CD14-positive monocyte (primary cell): ENCODE measurements at regions not wholly inside any gene's neighbourhood (a gene's known extent, or its start where the extent isn't known, plus 50 kb on each side); places are given as distances from the start of the nearest gene placed in this dataset.

Source experiments
- DNase-seq, 3 donors: peaks; one replicate each; pipeline ENCODE4 v3.0.0-alpha.2; 2011 to 2022
- H2AFZ ChIP-seq: 2 replicates; pipeline ENCODE4 v1.6.0; 2012; ENCODE audit warnings: mild to moderate bottlenecking, low read depth, low read length, inconsistent platforms; ENCODE audit not compliant: insufficient read depth, poor library complexity, severe bottlenecking
- H3K27ac ChIP-seq, 2 donors: 1 replicate in 1 of 2; 2 replicates in 1 of 2; pipeline ENCODE4 v1.5.1; 2012 to 2013; ENCODE audit warnings: low read length in 2 of 2, control low read depth in 1 of 2, inconsistent platforms in 1 of 2, low read depth in 1 of 2, mild to moderate bottlenecking in 1 of 2
- H3K27me3 ChIP-seq, 2 donors: one replicate each; pipeline versions ENCODE4 v1.6.0 to v1.6.1; 2011 to 2013; ENCODE audit warnings: low read length in 2 of 2; ENCODE audit not compliant: control insufficient read depth in 2 of 2, insufficient read depth in 2 of 2
- H3K36me3 ChIP-seq, 2 donors: replicated peaks in 1 of 2; 1 replicate in 1 of 2; 2 replicates in 1 of 2; pipeline versions ENCODE4 v1.5.1 to v1.6.1; 2012 to 2013; ENCODE audit warnings: low read length in 2 of 2, control low read depth in 1 of 2, inconsistent platforms in 1 of 2, mild to moderate bottlenecking in 1 of 2; ENCODE audit not compliant: insufficient read depth in 2 of 2, control insufficient read depth in 1 of 2
- H3K4me1 ChIP-seq, 2 donors: 1 replicate in 1 of 2; 2 replicates in 1 of 2; pipeline versions ENCODE4 v1.5.1 to v1.6.1; 2012 to 2013; ENCODE audit warnings: low read length in 2 of 2, control low read depth in 1 of 2, inconsistent platforms in 1 of 2, mild to moderate bottlenecking in 1 of 2, moderate library complexity in 1 of 2; ENCODE audit not compliant: insufficient read depth in 2 of 2, control insufficient read depth in 1 of 2
- H3K4me2 ChIP-seq: replicated peaks from 2 replicates; pipeline ENCODE3; 2012; ENCODE audit warnings: low read length, moderate library complexity, mild to moderate bottlenecking; ENCODE audit not compliant: poor library complexity, severe bottlenecking; ENCODE audit errors: extremely low read depth
- H3K4me3 ChIP-seq, 3 experiments: fragments of 200-600 bp in 1 of 3; sonication (generic) in 1 of 3; replicated peaks in 1 of 3; 1 replicate in 2 of 3; 2 replicates in 1 of 3; pipeline ENCODE4 v1.5.1; 2011 to 2013; ENCODE audit warnings: low read length in 3 of 3, mild to moderate bottlenecking in 3 of 3, control low read depth in 2 of 3, low read depth in 2 of 3, inconsistent platforms in 1 of 3, moderate library complexity in 1 of 3
- H3K79me2 ChIP-seq: 2 replicates; pipeline ENCODE4 v1.6.0; 2012; ENCODE audit warnings: mild to moderate bottlenecking, control low read depth, inconsistent platforms, low read length, moderate library complexity; ENCODE audit not compliant: insufficient read depth
- H3K9ac ChIP-seq: 2 replicates; pipeline ENCODE4 v1.6.0; 2017; ENCODE audit warnings: low read length, mild to moderate bottlenecking; ENCODE audit not compliant: insufficient read depth, poor library complexity, severe bottlenecking
- H3K9me3 ChIP-seq, 2 donors: replicated peaks in 1 of 2; 1 replicate in 1 of 2; 2 replicates in 1 of 2; pipeline versions ENCODE4 v1.5.1 to v1.6.1; 2012 to 2013; ENCODE audit warnings: low read length in 2 of 2, control low read depth in 1 of 2; ENCODE audit not compliant: control insufficient read depth in 1 of 2, insufficient read depth in 1 of 2
- H4K20me1 ChIP-seq: 2 replicates; pipeline ENCODE4 v1.6.0; 2012; ENCODE audit warnings: mild to moderate bottlenecking, low read length, control low read depth, moderate library complexity; ENCODE audit not compliant: insufficient read depth
- H3K27ac Mint-ChIP-seq, 7 donors: one replicate each; pipeline ENCODE4 v1.8.0; 2020; ENCODE audit warnings: mild to moderate bottlenecking in 7 of 7, mixed read lengths in 7 of 7, moderate library complexity in 6 of 7, inconsistent platforms in 2 of 7
- H3K27me3 Mint-ChIP-seq, 3 donors: one replicate each; pipeline ENCODE4 v1.8.0; 2021 to 2022; ENCODE audit warnings: low read depth in 3 of 3, mild to moderate bottlenecking in 3 of 3, mixed read lengths in 3 of 3, moderate library complexity in 3 of 3, inconsistent platforms in 1 of 3
- H3K36me3 Mint-ChIP-seq, 2 donors: one replicate each; pipeline ENCODE4 v1.8.0; 2020; ENCODE audit warnings: mixed read lengths in 2 of 2, inconsistent platforms in 1 of 2, mild to moderate bottlenecking in 1 of 2
- H3K4me1 Mint-ChIP-seq: one replicate; pipeline ENCODE4 v1.8.0; 2020; ENCODE audit warnings: mild to moderate bottlenecking, mixed read lengths
- H3K4me3 Mint-ChIP-seq, 2 donors: one replicate each; pipeline ENCODE4 v1.8.0; 2020; ENCODE audit warnings: mild to moderate bottlenecking in 2 of 2, mixed read lengths in 2 of 2, moderate library complexity in 1 of 2
- H3K9me3 Mint-ChIP-seq, 7 donors: one replicate each; pipeline ENCODE4 v1.8.0; 2020 to 2022; ENCODE audit warnings: mixed read lengths in 7 of 7, mild to moderate bottlenecking in 6 of 7, moderate library complexity in 6 of 7, inconsistent platforms in 2 of 7
- WGBS: methylation state at CpG from one replicate; pipeline ENCODE4 v1.1.5; 2013; ENCODE audit warnings: missing lambda C conversion rate; ENCODE audit not compliant: insufficient coverage; 5-methylcytosine and 5-hydroxymethylcytosine counted together
- intact Hi-C, 2 donors: fragments of 100-400 bp; cut with micrococcal nuclease; formaldehyde crosslinking; loops; one replicate each; pipeline versions ENCODE4 v1.15.0 to v1.15.1; 2023
- TF ChIP-seq, protein P1 (sequence below): fragments of 200-600 bp; IDR thresholded peaks from one replicate; pipeline ENCODE4 v1.8.0; 2022; ENCODE audit warnings: antibody characterized with exemption, mild to moderate bottlenecking

DNA sequence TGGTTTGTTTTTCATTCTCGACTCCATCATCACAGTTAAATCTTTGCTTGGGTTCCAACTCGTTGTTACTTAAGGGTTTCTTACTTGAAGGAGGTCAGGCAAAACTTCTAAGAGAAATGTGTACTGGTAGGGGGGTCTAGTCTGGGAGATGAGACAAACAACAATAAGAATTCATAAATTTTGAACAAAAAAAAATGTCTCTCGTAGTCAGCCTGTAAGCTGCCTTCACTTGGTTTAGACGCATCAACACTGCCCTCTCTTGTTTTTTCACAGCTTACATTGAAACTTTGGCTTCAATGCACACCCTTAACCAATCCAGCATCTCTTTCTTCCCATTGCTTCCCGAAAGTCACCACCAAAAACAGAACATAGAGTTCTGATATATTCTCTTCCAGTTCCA lies 576.4 kb upstream of the PIK3C3 start:
- TF ChIP-seq, protein P1, sequence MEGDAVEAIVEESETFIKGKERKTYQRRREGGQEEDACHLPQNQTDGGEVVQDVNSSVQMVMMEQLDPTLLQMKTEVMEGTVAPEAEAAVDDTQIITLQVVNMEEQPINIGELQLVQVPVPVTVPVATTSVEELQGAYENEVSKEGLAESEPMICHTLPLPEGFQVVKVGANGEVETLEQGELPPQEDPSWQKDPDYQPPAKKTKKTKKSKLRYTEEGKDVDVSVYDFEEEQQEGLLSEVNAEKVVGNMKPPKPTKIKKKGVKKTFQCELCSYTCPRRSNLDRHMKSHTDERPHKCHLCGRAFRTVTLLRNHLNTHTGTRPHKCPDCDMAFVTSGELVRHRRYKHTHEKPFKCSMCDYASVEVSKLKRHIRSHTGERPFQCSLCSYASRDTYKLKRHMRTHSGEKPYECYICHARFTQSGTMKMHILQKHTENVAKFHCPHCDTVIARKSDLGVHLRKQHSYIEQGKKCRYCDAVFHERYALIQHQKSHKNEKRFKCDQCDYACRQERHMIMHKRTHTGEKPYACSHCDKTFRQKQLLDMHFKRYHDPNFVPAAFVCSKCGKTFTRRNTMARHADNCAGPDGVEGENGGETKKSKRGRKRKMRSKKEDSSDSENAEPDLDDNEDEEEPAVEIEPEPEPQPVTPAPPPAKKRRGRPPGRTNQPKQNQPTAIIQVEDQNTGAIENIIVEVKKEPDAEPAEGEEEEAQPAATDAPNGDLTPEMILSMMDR: no peak
- no peak overlapping the region for H3K27ac Mint-ChIP-seq
- no peaks in the 10 kb centered on the region for H3K9me3 ChIP-seq
- intact Hi-C loops: no loop called here
- DNase-seq: no peak
- WGBS: 18% methylated on average over 2 of the region's 5 CpGs
- no peaks in the 10 kb centered on the region for H3K4me1 ChIP-seq
- no peak overlapping the region for H2AFZ ChIP-seq
- no peak overlapping the region for H3K9ac ChIP-seq
- no peaks in the 10 kb centered on the region for H3K4me1 Mint-ChIP-seq
- H3K27me3 ChIP-seq: no peaks in the 10 kb centered on the region
- H3K27me3 Mint-ChIP-seq: no peaks in the 10 kb centered on the region
- no peaks in the 10 kb centered on the region for H3K36me3 Mint-ChIP-seq
- peaks cover 0 to 2% (median 0%) of the 10 kb centered on the region in 7 donors for H3K9me3 Mint-ChIP-seq
- H3K27ac ChIP-seq: no peak overlapping the region
- no peak overlapping the region for H3K4me2 ChIP-seq
- H3K4me3 ChIP-seq: no peak overlapping the region
- H3K36me3 ChIP-seq: no peaks in the 10 kb centered on the region
- no peaks in the 10 kb centered on the region for H4K20me1 ChIP-seq
- no peak overlapping the region for H3K4me3 Mint-ChIP-seq
- no peaks in the 10 kb centered on the region for H3K79me2 ChIP-seq

DNA sequence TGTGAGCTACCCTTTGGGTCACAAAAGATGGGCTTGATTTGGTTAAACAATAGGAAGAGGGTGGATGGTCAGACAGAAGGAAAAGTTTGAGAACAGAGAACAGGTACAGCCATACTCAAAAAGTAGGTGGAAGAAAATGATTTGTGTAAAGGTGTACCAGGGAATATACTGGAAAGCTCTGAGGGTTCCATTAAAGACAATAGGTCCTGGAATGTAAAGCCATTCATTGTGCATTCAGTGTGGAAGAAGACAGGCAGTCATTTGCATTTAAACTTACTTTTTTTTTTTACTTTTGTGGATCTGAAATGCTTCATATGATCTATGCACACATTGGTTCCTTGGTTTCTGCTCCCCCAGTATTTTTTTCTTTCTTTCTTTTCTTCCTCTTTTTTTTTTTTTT lies 581.4 kb upstream of the PIK3C3 start:
- Mint-ChIP-seq H3K9me3 (peaks cover 0 to 2% (median 0%) of the 10 kb centered on the region in 7 donors), H3K36me3 (no peaks in the 10 kb centered on the region), H3K27me3 (no peaks in the 10 kb centered on the region), H3K27ac (no peak overlapping the region), H3K4me1 (no peaks in the 10 kb centered on the region), H3K4me3 (no peak overlapping the region)
- intact Hi-C loops: no loop called here
- Histone ChIP-seq H3K4me1 (no peaks in the 10 kb centered on the region), H3K4me3 (no peak overlapping the region), H2AFZ (no peak overlapping the region), H3K27me3 (no peaks in the 10 kb centered on the region), H3K9ac (no peak overlapping the region), H3K4me2 (no peak overlapping the region), H3K36me3 (no peaks in the 10 kb centered on the region), H3K79me2 (no peaks in the 10 kb centered on the region), H3K27ac (no peak overlapping the region), H3K9me3 (no peaks in the 10 kb centered on the region), H4K20me1 (no peaks in the 10 kb centered on the region)
- TF ChIP-seq, protein P1: no peak
- DNase-seq: no peak
